ENCODE measurements at regions not wholly inside any gene's neighbourhood (a gene's known extent, or its start where the extent isn't known, plus 50 kb on each side); places are given as distances from the start of the nearest gene placed in this dataset.
A peak's percentile ranks its signal among the peaks of the same experiment; 100 is the strongest.
"Not testable (repeated sequence)": the region's sequence is repeated elsewhere in the genome, so short reads cannot be mapped to it uniquely, and the experiment has no call there.

DNA sequence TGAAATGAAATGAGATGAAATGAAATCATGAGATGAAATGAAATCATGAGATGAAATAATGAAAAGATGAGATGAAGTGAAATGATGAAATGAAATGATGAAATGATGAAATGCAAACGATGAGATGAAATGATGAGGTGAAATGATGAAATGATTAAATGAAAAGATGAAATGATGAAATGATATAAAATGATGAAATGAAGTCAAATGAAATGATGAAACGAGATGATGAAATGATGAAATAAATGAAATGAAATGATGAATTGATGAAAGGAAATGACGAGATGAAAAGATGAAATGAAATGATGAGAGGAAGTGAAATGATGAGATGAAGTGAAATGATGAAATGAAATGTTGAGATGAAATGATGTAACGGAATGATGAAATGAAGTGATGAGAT lies 595.6 kb downstream of the TP53TG3F start:
- no peak for DNase-seq (ENCODE audit: low read depth)
- H3K4me3 ChIP-seq (ENCODE audit: low read depth, low read length), result no peak overlapping the region
- TF ChIP-seq, protein P1, sequence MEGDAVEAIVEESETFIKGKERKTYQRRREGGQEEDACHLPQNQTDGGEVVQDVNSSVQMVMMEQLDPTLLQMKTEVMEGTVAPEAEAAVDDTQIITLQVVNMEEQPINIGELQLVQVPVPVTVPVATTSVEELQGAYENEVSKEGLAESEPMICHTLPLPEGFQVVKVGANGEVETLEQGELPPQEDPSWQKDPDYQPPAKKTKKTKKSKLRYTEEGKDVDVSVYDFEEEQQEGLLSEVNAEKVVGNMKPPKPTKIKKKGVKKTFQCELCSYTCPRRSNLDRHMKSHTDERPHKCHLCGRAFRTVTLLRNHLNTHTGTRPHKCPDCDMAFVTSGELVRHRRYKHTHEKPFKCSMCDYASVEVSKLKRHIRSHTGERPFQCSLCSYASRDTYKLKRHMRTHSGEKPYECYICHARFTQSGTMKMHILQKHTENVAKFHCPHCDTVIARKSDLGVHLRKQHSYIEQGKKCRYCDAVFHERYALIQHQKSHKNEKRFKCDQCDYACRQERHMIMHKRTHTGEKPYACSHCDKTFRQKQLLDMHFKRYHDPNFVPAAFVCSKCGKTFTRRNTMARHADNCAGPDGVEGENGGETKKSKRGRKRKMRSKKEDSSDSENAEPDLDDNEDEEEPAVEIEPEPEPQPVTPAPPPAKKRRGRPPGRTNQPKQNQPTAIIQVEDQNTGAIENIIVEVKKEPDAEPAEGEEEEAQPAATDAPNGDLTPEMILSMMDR (IDR thresholded peaks at IDR 0.05; ENCODE audit: low read depth, low read length, missing control alignments), result no peak

DNA sequence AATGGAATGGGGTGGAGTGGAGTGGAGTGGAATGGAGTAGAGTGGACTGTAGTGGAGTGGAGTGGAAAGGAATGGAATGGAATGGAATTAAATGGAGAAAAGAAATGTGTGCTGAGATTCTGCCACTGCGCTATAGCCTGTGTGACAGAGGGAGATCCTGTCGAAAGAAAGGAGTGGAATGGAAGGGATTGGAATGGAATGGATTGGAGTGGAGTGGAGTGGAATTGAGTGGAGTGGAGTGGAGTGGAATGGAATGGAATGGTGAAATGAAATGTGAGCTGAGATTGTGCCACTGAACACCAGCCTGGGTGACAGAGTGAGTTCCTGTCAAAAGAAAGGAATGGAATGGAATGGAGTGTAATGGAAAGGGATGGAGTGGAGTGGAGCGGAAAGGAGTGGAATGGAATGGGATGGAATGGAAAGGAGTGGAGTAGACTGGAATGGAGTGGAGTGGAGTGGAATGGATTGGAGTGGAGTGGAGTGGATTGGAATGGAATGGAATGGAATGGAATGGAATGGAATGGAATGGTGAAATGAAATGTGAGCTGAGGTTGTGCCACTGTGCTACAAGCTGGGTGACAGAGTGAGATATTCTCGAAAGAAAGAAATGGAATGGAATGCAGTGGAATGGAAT lies 603.3 kb downstream of the TP53TG3F start:
- not testable (repeated sequence) for H3K4me3 ChIP-seq (ENCODE audit: low read depth, low read length); DNase-seq (ENCODE audit: low read depth)

DNA sequence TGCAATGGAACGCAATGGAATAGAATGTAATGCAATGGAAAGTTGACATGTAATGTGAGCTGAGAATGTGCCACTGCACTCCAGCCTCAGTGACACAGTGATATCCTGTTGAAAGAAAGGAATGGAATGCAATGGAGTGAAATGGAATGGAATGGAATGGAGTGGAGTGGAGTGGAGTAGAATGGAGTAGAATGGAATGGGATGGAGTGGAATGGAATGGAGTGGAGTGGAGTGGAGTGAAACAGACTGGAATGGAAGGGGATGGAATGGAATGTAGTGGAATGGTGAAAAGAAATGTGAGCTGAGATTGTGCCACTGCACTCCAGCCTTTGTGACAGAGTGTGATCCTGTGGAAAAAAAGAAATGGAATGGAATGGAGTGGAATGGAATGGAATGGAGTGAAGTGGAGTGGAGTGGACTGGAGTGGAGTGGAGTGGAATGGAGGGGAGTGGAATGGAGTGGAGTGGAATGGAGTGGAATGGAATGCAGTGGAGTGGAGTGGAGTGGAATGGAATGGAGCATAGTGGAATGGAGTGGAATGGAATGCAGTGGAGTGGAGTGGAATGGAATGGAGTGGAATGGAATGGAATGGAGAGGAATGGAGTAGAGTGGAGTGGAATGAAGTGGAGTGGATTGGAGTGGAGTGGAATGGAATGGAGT lies 604.2 kb downstream of the TP53TG3F start:
- DNase-seq (ENCODE audit: low read depth); H3K4me3 ChIP-seq (ENCODE audit: low read depth, low read length): not testable (repeated sequence)

DNA sequence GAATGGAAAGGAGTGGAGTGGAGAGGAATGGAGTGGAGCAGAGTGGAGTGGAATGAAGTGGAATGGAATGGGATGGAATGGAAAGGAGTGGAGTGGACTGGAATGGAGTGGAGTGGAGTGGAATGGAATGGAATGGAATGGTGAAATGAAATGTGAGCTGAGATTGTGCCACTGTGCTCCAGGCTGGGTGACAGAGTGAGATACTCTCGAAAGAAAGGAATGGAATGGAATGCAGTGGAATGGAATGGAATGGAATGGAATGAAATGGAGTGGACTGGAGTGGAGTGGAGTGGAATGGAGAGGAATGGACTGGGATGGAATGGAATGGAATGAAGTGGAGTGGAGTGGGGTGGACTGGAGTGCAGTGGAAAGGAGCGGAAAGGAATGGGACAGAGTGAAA lies 605.2 kb downstream of the TP53TG3F start:
- not testable (repeated sequence) for DNase-seq (ENCODE audit: low read depth); H3K4me3 ChIP-seq (ENCODE audit: low read depth, low read length)

DNA sequence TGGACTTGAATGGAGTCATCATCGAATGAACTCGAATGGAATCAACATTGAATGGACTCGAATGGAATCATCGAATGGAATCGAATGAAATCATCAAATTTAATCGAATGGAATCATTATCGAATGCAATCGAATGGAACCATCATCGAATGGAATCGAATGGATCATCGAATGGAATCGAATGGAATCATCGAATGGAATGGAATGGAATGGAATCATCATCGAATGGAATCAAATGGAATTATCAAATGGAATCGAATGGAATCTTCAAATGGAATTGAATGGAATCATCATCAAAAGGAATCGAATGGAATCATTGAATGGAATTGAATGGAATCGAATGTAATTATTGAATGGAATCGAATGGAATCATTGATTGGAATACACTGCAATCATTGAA lies 610.3 kb downstream of the TP53TG3F start:
- H3K4me3 ChIP-seq (ENCODE audit: low read depth, low read length); DNase-seq (ENCODE audit: low read depth): not testable (repeated sequence)

DNA sequence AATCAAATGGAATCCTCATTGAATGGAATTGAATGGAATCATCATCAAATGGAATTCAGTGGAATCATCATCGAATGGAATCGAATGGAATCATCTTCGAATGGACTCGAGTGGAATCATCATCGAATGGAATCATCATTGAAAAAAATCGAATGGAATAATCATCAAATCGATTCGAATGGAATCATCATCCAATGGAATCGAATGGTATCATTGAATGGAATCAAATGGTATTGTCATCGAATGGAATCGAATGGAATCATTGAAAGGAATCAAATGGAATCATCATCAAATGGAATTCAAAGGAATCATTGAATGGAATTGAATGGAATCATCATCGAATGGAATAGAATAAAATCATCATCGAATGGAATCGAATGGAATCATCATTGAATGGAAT lies 619.3 kb downstream of the TP53TG3F start:
- H3K4me3 ChIP-seq (ENCODE audit: low read depth, low read length), result no peak overlapping the region
- peak; percentile 13 for DNase-seq (ENCODE audit: low read depth)
- TF ChIP-seq, protein P1 (IDR thresholded peaks at IDR 0.05; ENCODE audit: low read depth, low read length, missing control alignments), result no peak

DNA sequence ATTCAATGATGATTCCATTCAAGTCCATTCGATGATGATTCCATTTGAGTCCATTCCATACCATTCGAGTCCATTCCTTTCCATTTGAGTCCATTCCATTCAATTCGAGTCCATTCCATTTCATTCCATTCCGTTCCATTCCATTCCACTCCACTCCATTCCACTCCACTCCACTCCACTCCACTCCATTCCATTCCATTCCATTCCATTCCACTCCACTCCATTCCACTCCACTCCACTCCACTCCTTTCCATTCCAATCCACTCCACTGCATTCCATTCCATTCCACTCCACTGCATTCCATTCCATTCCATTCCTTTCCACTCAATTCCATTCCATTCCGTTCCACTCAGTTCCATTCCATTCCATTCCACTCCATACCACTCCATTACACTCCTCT lies 625.6 kb downstream of the TP53TG3F start:
- not testable (repeated sequence) for H3K4me3 ChIP-seq (ENCODE audit: low read depth, low read length); DNase-seq (ENCODE audit: low read depth)

DNA sequence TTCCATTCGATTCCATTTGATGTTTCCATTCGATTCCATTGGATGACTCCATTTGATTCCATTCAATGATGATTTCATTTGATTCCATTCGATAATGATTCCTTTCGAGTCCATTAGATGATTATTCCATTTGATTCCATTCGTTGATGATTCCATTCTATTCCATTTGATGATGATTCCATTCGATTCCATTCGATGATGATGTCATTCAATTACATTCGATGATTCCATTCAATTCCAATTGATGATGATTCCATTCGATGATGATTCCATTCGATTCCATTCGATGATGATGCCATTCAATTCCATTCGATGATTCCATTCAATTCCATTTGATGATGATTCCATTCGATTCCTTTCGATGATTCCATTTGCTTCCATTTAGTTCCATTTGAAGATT lies 635.6 kb downstream of the TP53TG3F start:
- not testable (repeated sequence) for H3K4me3 ChIP-seq (ENCODE audit: low read depth, low read length); DNase-seq (ENCODE audit: low read depth)

DNA sequence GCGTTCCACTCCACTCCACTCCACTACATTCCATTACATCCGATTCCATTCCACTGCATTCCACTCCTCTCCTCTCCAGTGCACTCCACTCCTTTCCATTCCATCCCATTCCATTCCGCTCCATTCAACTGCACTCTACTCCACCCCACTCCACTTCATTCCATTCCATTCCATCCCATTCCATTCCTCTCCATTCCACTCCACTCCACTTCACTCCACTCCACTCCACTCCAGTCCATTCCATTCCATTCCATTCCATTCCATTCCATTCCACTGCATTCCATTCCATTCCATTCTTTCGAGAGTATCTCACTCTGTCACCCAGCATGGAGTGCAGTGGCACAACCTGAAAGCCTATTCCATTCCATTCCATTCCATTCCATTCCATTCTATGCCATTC lies 637.5 kb downstream of the TP53TG3F start:
- DNase-seq (ENCODE audit: low read depth); H3K4me3 ChIP-seq (ENCODE audit: low read depth, low read length): not testable (repeated sequence)

DNA sequence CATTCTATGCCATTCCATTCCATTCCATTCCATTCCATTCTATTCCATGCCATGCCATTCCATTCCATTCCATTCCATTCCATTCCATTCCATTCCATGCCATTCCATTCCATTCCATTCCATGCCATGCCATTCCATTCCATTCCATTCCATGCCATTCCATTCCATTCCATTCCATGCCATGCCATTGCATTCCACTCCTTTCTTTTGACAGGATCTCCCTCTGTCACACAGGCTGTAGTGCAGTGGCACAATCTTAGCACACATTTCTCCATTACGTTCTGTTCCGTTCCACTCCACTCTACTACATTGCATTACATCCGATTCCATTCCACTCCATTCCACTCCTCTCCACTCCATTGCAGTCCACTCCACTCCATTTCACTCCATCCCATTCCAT lies 637.9 kb downstream of the TP53TG3F start:
- not testable (repeated sequence) for H3K4me3 ChIP-seq (ENCODE audit: low read depth, low read length)

DNA sequence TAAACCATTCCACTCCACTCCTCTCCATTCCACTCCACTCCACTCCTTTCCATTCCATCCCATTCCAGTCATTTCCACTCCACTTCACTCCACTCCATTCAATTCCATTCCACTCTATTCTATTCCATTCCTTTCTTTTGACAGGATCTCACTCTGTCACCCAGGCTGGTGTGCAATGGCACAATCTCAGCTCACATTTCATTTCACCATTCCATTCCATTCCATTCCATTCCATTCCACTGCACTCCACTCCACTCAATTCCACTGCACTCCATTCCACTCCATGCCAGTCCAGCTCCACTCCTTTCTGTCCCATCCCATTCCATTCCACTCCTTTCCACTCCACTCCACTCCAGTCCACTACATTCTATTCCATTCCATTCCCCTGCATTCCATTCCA lies 638.6 kb downstream of the TP53TG3F start:
- H3K4me3 ChIP-seq (ENCODE audit: low read depth, low read length); DNase-seq (ENCODE audit: low read depth): not testable (repeated sequence)

More for the DNA sequence above, 637.9 kb downstream of the TP53TG3F start:
- not testable (repeated sequence) for DNase-seq (ENCODE audit: low read depth)

DNA sequence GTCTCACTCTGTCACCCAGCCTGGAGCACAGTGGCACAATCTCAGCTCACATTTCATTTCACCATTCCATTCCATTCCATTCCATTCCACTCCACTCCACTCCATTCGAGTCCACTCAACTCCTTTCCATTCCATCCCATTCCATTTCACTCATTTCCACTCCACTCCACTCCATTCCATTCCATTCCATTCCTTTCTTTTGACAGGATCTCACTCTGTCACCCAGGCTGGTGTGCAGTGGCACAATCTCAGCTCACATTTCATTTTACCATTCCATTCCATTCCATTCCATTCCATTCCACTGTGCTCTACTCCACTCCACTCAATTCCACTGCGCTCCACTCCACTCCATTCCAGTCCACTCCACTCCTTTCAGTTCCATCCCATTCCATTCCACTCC lies 639.6 kb downstream of the TP53TG3F start:
- H3K4me3 ChIP-seq (ENCODE audit: low read depth, low read length); DNase-seq (ENCODE audit: low read depth): not testable (repeated sequence)
